ENCODE measurements at regions not wholly inside any gene's neighbourhood (a gene's known extent, or its start where the extent isn't known, plus 50 kb on each side); places are given as distances from the start of the nearest gene placed in this dataset.

- TF ChIP-seq PKNOX1 (IDR thresholded peaks at IDR 0.05) (no peak), ZNF384 (IDR thresholded peaks at IDR 0.05) (no peak), NFRKB (IDR thresholded peaks at IDR 0.05) (no peak), ARNT (IDR thresholded peaks at IDR 0.05) (no peak), SP1 (IDR thresholded peaks at IDR 0.05) (no peak), BHLHE40 (IDR thresholded peaks at IDR 0.05; ENCODE audit: borderline replicate concordance) (no peak), FOXM1 (IDR thresholded peaks at IDR 0.05; ENCODE audit: borderline replicate concordance) (no peak), FOXK2 (IDR thresholded peaks at IDR 0.05) (no peak), SUZ12 (IDR thresholded peaks at IDR 0.05) (no peak), FOXA1 (IDR thresholded peaks at IDR 0.05) (no peak), ELF4 (IDR thresholded peaks at IDR 0.05) (no peak), TARDBP (IDR thresholded peaks at IDR 0.05) (no peak), CTBP1 (IDR thresholded peaks at IDR 0.05; ENCODE audit: borderline replicate concordance) (no peak)
Measured at GRCh38 chr2:109700680-109701274, 86.6 kb downstream of the SOWAHC start.
